Activated CD4-positive, alpha-beta memory T cell treated with anti-CD3 and anti-CD28 coated beads for 36 hours (primary cell): ENCODE measurements at regions not wholly inside any gene's neighbourhood (a gene's known extent, or its start where the extent isn't known, plus 50 kb on each side); places are given as distances from the start of the nearest gene placed in this dataset.

Experiments used
- CTCF ChIA-PET: fragments of 350-600 bp; sonication (Branson Sonifier 250); formaldehyde crosslinking; loops from one replicate; lab custom pipeline; 2021; ENCODE audit warnings: antibody characterized with exemption, inconsistent platforms; lab: Charles Lee
- POLR2A ChIA-PET: fragments of 350-600 bp; sonication (Branson Sonifier 250); formaldehyde crosslinking; loops from one replicate; lab custom pipeline; 2021; ENCODE audit warnings: antibody characterized with exemption; lab: Charles Lee
- DNase-seq: peaks from one replicate; pipeline ENCODE4 v3.0.0-alpha.2; 2020
- H3K27ac Mint-ChIP-seq: one replicate; pipeline ENCODE4 v1.8.0; 2021; ENCODE audit warnings: mixed read lengths
- H3K27me3 Mint-ChIP-seq: one replicate; pipeline ENCODE4 v1.8.0; 2021; ENCODE audit warnings: mixed read lengths
- H3K36me3 Mint-ChIP-seq: one replicate; pipeline ENCODE4 v1.8.0; 2021; ENCODE audit warnings: mixed read lengths
- H3K4me1 Mint-ChIP-seq: one replicate; pipeline ENCODE4 v1.8.0; 2021; ENCODE audit warnings: low read depth, mixed read lengths
- H3K4me3 Mint-ChIP-seq: one replicate; pipeline ENCODE4 v1.8.0; 2021; ENCODE audit warnings: mild to moderate bottlenecking, mixed read lengths
- H3K9me3 Mint-ChIP-seq: one replicate; pipeline ENCODE4 v1.8.0; 2021; ENCODE audit warnings: mixed read lengths
- intact Hi-C: fragments of 100-400 bp; cut with micrococcal nuclease; formaldehyde crosslinking; loops from one replicate; pipeline ENCODE4 v1.15.1; 2023

DNA sequence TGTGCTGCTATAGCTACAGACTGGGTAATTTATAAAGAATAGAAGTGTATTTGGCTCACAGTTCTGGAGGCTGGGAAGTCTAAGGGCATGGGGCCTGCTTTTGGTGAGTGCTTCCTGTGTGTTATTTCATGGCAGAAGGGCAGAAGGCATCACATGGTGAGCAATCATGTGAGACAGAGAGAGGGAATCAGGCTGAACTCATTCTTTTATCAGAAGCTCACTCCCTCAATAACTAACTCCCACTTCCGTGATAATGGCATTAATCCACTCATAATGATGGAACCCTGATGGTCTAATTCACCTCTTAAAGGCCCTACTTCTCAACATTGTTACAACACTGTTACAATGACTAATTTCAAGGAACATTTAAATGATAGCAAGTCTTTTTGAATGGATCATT lies 129.4 kb downstream of the FAT4 start:
- no peak overlapping the region for H3K4me3 Mint-ChIP-seq
- intact Hi-C loops: no loop called here
- no peaks in the 10 kb centered on the region for H3K36me3 Mint-ChIP-seq
- DNase-seq: no peak
- CTCF ChIA-PET: no interaction called here
- no peaks in the 10 kb centered on the region for H3K4me1 Mint-ChIP-seq
- no peaks in the 10 kb centered on the region for H3K27me3 Mint-ChIP-seq
- POLR2A ChIA-PET: no interaction called here
- H3K9me3 Mint-ChIP-seq: peaks cover 8% of the 10 kb centered on the region
- no peak overlapping the region for H3K27ac Mint-ChIP-seq

DNA sequence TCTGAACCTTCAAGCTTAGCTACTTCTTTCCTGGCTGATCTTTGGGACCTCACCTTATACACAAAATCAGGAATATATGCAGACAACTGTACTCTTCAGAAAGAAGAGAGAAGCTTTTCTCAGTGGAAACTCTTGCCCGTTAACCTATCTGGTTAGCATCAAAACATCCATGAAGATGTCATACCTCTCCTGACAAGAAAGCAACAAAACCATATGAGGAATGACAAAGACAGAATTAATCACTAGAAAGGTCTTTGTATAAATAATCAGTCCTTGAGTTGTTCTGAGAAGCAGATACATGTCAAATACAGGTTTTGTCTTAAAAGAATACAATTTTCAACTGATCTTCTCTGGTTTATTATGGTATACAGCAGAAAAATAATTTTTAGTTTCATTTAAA lies 130.8 kb downstream of the FAT4 start:
- intact Hi-C loops: no loop called here
- H3K27me3 Mint-ChIP-seq: no peaks in the 10 kb centered on the region
- CTCF ChIA-PET: no interaction called here
- H3K4me3 Mint-ChIP-seq: no peak overlapping the region
- H3K4me1 Mint-ChIP-seq: no peaks in the 10 kb centered on the region
- peaks cover 10% of the 10 kb centered on the region for H3K9me3 Mint-ChIP-seq
- no peak for DNase-seq
- POLR2A ChIA-PET: no interaction called here
- no peaks in the 10 kb centered on the region for H3K36me3 Mint-ChIP-seq
- H3K27ac Mint-ChIP-seq: no peak overlapping the region

DNA sequence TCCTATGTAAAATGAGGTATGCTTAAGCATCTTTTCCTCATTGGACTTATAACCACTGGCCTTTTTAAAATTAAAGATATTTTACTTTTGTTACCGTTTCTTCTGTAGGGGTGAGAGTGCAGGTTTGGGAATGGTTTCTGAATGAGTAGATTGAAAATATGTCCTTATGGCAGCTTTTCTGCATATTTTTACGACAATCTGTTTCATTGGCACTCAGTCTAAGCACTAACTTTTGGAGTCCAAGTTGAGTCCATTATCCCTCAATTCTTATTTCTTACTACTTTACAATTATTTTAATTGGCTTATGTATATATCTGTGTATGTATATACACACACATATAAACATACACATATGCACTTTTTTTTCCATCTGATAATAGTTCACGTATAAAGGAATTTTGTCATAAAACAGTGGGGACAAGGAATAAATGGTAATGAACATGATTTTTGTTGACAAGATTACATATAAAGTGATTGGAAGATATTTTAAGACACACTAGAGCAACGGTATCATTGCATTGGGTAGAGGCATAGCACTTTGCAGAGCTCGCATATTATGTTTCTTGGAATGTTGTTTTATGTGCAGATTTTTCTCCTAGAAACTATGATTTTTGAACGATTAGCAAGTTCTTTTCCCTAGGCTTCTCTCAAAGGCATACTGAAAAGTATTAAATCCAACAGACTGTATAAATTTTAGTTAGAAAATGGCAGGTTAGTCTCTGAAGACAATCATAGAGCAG lies 133.0 kb downstream of the FAT4 start:
- H3K27ac Mint-ChIP-seq: no peak overlapping the region
- intact Hi-C loops: no loop called here
- H3K36me3 Mint-ChIP-seq: no peaks in the 10 kb centered on the region
- peaks cover 15% of the 10 kb centered on the region for H3K9me3 Mint-ChIP-seq
- ChIA-PET POLR2A (interaction anchor here (0.5 kb wide), 1 partner anchor 43 kb away, joined by 3 read pairs; no protein-coding TSS in a partner anchor), CTCF (no interaction called here)
- DNase-seq: no peak
- H3K27me3 Mint-ChIP-seq: no peaks in the 10 kb centered on the region
- H3K4me3 Mint-ChIP-seq: no peak overlapping the region
- no peaks in the 10 kb centered on the region for H3K4me1 Mint-ChIP-seq

DNA sequence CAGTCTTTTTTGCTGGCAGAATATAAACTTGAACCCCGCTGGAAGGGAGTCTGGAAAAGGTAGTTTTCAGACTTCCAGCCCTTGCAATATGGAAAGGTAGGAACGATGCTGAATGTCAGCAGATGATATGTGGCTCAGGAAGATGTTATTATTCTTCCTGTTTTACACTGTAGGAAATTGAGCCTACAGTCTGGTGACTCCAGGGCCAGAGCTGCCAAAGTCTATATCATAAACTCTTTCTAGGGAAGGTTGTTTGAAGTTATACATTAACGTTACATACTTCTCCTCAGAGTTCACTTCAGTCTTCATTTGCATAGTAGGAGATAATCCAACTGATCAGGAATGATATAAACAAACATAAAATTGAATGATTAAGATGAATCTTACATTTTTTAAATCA lies 141.3 kb downstream of the FAT4 start:
- H3K4me3 Mint-ChIP-seq: no peak overlapping the region
- no peaks in the 10 kb centered on the region for H3K4me1 Mint-ChIP-seq
- no peak for DNase-seq
- ChIA-PET CTCF (no interaction called here), POLR2A (no interaction called here)
- H3K27me3 Mint-ChIP-seq: no peaks in the 10 kb centered on the region
- no peaks in the 10 kb centered on the region for H3K36me3 Mint-ChIP-seq
- no peak overlapping the region for H3K27ac Mint-ChIP-seq
- intact Hi-C loops: no loop called here
- H3K9me3 Mint-ChIP-seq: peaks cover 8% of the 10 kb centered on the region

DNA sequence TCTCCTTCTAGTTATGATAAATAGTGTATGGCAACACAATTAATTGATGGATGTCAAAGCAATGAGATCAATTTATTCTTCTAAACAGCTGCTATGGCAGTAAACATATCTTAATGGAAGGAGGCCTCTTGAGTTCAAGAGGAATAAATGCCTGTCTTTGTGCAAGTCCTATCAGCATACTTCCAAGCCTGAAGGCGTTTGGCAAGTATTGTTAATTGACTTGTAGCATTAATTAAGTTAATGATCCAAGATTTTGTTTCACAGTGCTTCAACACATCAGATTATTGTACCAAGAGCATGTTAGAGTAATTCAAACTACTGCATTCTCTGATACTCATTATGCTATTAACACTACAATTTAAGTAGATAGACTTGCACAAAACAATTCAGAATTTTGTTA lies 144.8 kb downstream of the FAT4 start:
- intact Hi-C loops: no loop called here
- POLR2A ChIA-PET: no interaction called here
- CTCF ChIA-PET: no interaction called here
- Mint-ChIP-seq H3K4me3 (no peak overlapping the region), H3K4me1 (no peaks in the 10 kb centered on the region), H3K27ac (no peak overlapping the region), H3K9me3 (peaks cover 4% of the 10 kb centered on the region), H3K27me3 (no peaks in the 10 kb centered on the region), H3K36me3 (no peaks in the 10 kb centered on the region)
- no peak for DNase-seq

DNA sequence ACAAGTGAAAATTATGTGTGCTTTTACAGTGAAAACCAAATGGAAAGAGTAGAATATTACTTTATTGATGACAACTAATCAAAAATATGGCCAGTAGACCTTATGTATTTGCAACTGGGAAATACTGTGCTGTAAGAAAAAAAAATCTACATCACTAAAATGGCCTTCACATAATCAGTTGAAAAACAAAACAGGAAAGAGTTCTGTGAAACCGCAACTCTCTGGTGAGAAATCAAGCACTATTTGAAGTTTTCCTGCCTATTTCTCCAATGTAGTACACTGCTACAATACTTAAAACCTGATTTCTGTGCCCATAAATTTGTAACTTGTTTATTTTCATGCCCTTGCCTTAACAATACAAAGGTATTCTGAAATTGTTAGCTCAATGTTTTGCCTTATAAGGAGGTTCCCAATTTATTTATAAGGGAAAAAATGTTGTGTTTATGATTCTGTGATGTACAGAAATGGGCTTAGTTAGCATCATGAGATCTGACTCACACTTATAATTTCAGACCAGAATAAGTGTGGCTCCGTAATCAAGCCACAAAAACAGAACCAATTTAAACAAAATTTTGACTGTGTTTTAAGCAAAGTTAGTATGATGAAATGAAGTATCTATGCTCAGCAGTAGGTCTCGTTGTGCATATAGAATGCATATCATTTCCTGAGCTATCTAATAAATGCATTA lies 147.1 kb downstream of the FAT4 start:
- no peak for DNase-seq
- Mint-ChIP-seq H3K36me3 (no peaks in the 10 kb centered on the region), H3K9me3 (peaks cover 4% of the 10 kb centered on the region), H3K27ac (no peak overlapping the region), H3K27me3 (no peaks in the 10 kb centered on the region), H3K4me1 (no peaks in the 10 kb centered on the region), H3K4me3 (no peak overlapping the region)
- intact Hi-C loops: no loop called here
- ChIA-PET CTCF (no interaction called here), POLR2A (no interaction called here)

DNA sequence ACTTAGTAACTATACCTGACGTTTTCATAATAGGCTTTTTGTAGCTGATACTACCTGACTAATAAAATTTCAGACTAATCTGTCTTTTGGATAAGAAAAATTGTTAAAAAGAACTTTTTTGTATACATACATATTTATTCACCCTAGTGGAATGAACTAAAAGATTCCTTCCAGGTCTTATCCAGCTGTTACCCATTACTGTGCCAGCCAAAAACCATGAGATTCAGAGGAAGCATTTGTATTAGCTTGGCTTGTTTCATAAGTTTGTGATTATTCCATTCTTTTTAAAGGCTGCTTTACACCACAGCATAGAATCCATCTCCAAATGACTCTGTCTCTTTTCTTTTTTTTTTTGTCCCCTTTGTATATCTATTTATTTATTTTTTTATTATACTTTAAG lies 149.4 kb downstream of the FAT4 start:
- H3K4me1 Mint-ChIP-seq: no peaks in the 10 kb centered on the region
- intact Hi-C loops: no loop called here
- no peak for DNase-seq
- ChIA-PET CTCF (no interaction called here), POLR2A (no interaction called here)
- H3K36me3 Mint-ChIP-seq: no peaks in the 10 kb centered on the region
- no peaks in the 10 kb centered on the region for H3K27me3 Mint-ChIP-seq
- no peak overlapping the region for H3K27ac Mint-ChIP-seq
- H3K4me3 Mint-ChIP-seq: no peak overlapping the region
- peaks cover 4% of the 10 kb centered on the region for H3K9me3 Mint-ChIP-seq

DNA sequence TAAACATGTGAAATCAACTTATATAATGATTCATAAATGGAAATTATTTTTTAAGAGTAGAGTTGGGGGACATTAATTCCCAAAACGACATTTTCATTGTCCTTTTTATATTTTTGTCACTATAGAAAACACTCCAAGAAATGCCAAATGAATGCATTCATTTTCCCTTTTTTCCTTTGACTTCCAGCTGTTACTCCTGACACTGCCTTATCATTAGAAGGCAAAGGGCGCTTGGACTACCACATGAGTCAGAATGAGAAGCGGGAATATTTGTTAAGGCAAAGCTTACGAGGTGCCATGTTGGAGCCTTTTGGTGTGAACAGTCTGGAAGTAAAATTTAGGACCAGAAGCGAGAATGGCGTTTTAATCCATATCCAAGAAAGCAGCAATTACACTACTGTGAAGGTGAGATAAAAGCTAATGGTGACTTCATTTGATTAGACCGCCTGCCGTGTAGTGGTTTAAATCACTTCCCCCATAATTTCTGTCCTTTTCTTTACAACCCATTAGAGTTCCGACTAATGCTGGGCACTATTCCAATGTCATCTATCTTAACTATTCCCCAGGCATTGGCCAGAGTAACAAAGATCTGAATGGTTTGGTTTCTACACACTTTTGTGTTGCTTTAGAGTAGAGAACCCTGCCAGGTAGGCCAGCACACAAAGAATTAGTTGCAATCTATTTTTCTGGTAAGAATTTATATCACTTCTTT lies 166.7 kb downstream of the FAT4 start:
- ChIA-PET CTCF (no interaction called here), POLR2A (no interaction called here)
- Mint-ChIP-seq H3K27me3 (no peaks in the 10 kb centered on the region), H3K27ac (no peak overlapping the region), H3K4me1 (no peaks in the 10 kb centered on the region), H3K36me3 (no peaks in the 10 kb centered on the region), H3K9me3 (peaks cover 2% of the 10 kb centered on the region), H3K4me3 (no peak overlapping the region)
- intact Hi-C loops: no loop called here
- DNase-seq: no peak

DNA sequence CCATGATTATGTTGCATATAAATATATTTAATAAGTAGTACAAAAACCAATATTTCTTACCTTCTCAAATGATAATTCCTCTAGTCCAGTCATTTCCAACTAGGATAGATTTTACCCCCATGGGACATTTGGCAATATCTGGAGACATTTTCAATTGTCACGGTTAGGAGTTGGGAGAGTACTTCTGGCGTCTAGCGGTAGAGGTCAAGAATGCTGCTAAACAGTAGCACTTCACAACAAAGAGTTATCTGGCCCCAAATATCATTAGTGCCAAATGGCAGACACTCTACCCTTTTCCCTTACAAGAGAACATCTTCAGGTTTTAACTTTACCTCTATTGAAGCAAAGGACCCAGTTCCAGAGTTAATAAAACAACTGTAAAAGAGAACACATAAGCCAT lies 168.1 kb downstream of the FAT4 start:
- CTCF ChIA-PET: no interaction called here
- H3K4me3 Mint-ChIP-seq: no peak overlapping the region

DNA sequence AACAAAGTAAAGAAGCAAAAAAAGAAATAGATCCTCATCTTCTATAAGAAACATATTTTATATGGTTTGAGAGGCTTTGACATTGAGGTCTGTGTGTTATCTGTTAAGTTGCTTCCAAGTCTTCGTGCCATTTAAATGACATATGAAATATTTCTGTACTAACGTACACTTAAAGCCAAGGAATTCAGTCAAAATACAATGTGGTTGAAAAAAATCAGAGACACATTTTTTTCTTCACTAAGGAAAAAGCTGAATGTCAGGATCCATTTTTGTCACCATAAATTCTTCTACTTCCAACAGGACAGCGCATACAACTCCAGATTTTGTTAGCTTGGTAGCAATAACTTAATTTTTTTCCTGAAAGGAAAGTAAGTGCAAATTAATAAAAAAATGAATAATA lies 168.5 kb downstream of the FAT4 start:
- no peaks in the 10 kb centered on the region for H3K36me3 Mint-ChIP-seq
- H3K27me3 Mint-ChIP-seq: no peaks in the 10 kb centered on the region
- H3K9me3 Mint-ChIP-seq: peaks cover 5% of the 10 kb centered on the region
- intact Hi-C loops: no loop called here
- no peak for DNase-seq
- no peaks in the 10 kb centered on the region for H3K4me1 Mint-ChIP-seq
- no peak overlapping the region for H3K4me3 Mint-ChIP-seq
- CTCF ChIA-PET: no interaction called here
- POLR2A ChIA-PET: no interaction called here
- H3K27ac Mint-ChIP-seq: no peak overlapping the region

More for the DNA sequence above, 168.1 kb downstream of the FAT4 start:
- POLR2A ChIA-PET: no interaction called here
- Mint-ChIP-seq H3K9me3 (peaks cover 2% of the 10 kb centered on the region), H3K27me3 (no peaks in the 10 kb centered on the region), H3K36me3 (no peaks in the 10 kb centered on the region), H3K27ac (no peak overlapping the region), H3K4me1 (no peaks in the 10 kb centered on the region)
- DNase-seq: no peak
- intact Hi-C loops: no loop called here

DNA sequence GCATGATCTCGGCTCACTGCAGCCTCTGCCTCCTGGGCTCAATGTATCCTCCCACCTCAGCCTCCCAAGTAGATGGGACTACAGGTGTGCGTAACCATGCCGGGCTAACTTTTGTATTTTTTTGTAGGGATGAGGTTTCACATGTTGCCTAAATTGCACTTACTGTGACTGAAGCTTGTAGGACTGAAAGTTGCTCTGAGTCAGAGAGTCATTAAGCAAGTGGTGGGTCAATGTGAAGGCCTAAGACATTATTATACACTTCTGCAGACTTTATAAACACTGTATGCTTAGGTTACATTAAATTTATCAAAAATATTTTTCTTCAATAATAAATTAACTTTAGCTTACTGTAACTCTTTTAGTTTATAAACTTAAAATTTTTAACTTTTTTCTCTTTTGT lies 170.2 kb downstream of the FAT4 start:
- DNase-seq: no peak
- CTCF ChIA-PET: interaction anchor here (0.5 kb wide), 1 partner anchor 23 kb away, joined by 4 read pairs; no protein-coding TSS in a partner anchor
- POLR2A ChIA-PET: no interaction called here
- Mint-ChIP-seq H3K36me3 (no peaks in the 10 kb centered on the region), H3K4me1 (no peaks in the 10 kb centered on the region), H3K4me3 (no peak overlapping the region), H3K27ac (no peak overlapping the region), H3K9me3 (peaks cover 4% of the 10 kb centered on the region), H3K27me3 (no peaks in the 10 kb centered on the region)
- intact Hi-C loops: no loop called here

DNA sequence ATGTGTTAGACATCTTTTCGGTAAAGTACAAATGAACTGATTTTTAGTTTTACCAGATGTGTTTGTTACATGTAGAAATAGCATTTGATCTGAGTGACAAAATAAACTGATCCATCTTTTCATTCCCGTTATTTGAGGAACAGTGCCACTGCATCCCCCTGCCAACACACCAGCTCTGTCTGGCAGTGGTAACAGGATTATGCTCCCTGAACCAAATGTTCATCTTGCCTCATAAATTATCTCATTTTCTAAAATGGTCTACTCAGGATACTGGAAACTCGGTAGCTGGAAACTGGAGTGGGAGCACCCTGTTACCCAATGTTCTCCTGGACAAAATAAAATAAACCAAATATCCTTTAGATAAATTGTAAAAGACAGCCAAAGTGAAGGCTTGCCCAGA lies 171.6 kb downstream of the FAT4 start:
- CTCF ChIA-PET: no interaction called here
- Mint-ChIP-seq H3K9me3 (peaks cover 8% of the 10 kb centered on the region), H3K4me1 (no peaks in the 10 kb centered on the region), H3K36me3 (no peaks in the 10 kb centered on the region), H3K27me3 (no peaks in the 10 kb centered on the region), H3K4me3 (no peak overlapping the region), H3K27ac (no peak overlapping the region)
- no peak for DNase-seq
- intact Hi-C loops: no loop called here
- POLR2A ChIA-PET: no interaction called here
